GM04503 (cell line): ENCODE measurements at regions not wholly inside any gene's neighbourhood (a gene's known extent, or its start where the extent isn't known, plus 50 kb on each side); places are given as distances from the start of the nearest gene placed in this dataset.

Experiments
- DNase-seq: peaks from one replicate; pipeline ENCODE4 v3.0.0-alpha.2; 2012; ENCODE audit warnings: low read depth

DNA sequence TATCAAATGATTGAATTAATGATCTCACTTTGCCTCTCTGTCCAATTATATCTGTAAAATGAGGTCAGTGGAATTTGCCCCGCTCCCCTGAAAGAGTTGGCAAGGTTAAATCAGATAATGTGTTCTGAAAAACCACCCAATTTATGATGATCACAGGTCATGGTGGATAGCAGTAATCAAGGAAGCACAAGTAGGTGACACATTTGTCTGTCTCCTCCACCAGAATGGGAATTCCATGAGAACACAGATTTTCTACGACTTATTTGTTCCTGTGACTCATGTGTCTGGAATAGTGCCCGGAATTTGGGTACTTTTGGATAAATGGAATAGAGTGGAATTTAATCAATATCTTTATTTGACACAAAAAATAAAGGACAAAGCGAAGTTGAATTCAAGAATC lies 220.9 kb upstream of the SUCLG2 start:
- no peak for DNase-seq

DNA sequence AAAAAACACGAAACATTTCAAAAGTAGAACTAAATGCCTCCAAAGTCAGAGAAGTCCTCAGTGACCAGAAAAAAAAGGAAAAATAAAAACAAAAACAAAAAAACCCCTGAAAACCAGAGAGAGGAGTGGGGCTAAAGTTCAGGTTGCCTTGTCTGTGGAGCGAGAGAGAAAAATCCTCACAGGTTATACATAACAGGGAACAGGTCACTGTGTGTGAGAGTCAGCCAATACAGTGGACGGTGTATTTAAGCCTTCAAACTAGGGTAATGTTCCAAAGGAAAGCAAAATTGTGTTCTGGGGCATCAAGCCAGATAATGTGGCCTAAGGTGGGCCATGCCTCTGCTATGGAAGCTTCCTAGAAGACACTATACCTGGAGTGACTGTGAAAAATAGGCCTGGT lies 216.1 kb upstream of the SUCLG2 start:
- no peak for DNase-seq

DNA sequence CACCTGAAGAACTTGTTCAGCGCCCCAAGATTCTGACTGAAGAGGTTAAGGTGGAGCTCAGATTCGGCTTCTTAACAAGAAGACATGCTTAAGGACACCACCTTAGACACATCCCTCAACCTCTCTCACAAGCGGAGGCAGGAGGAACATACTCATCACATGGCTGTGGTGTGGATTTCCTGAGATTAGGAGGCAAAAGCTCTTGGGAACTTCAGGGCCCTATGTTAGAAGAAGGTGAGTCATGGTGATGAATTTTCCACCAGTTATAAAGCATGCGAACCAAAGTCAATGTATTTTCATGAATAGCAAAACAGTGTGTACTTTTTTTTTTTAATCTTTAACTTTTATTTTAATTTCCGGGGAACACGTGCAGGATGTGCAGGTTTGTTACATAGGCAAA lies 212.2 kb upstream of the SUCLG2 start:
- DNase-seq: no peak

DNA sequence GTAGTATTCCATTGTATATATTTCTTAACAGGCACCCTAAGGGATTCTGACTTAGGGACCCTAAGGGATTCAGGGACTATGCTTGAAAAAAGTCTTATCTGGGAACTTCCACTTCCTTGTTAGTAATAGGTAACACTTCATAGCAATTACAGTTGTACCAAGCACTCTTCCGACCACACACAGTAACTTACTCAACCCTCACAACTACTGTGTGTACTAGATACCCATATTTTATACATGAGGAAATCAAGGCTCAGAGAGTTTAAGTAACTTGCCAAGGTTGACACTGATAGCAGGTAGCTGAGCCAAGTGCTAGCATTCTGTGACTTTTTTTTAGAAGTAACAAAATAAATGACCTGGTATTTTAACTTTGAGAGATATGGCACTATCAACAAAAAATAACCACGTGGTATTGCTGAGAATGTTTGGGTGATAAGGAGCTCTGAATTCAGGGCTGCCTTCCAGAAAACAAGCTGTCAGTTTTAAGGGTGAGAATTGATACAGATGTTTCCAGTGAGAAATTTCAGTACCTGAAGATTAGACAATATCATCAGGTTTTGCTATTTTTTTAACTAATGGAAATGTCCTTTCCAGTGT lies 210.3 kb upstream of the SUCLG2 start:
- DNase-seq: no peak

DNA sequence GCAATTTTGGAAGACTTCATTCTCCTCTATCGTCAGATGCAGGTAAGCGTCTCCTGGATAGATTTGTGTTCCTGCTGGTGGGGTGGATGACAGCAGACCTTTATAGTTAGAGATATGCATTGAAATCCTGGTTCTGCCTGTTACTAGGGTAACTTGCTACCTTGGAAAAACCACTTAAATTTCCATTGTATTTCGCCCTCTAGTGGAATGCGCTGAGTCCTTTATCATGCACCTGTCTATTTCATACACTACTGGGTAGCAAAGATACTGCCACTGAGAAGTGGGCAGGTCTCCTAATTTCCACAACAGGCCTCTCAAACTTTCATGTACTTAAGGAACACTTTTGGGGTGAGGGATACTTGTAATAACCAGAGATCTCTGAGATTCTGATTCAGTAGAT lies 209.5 kb upstream of the SUCLG2 start:
- no peak for DNase-seq

DNA sequence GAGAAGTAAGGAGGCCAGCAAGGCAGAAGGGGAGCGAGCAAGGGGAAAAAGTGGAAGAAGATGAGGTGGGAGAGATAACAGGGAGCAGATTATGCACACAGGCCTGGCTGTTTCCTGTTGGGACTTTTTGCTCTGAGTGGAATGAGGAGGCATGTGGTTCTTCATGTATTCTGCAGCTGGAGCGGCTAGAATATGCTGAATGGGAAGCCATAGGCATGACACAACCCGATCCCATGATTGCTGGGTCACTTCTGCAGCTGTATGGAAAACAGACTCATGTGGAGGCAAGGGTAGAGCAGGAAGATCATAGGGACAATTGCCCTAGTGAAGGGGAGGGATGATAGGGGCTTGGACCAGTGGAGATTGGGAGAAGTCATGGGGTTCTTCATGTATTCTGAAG lies 206.0 kb upstream of the SUCLG2 start:
- no peak for DNase-seq

DNA sequence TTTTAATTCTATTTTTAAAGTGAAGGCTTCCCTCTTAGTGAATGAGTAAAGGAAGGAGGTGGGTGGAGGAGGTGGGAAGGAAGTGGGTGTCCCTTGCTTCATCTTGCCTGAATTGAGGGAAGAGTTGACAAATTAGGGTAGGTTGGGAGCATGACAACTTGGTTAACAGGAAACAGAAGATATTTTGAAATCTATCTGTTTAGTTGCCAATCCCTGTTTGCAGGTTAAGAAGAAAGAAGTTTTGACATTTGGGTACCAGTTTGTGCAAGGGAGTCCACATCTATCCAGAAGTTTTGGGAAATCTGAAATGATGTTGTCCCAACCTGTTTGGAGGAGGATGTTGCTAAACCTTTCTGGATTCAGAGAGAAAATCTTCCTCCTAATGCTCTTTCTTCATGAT lies 204.1 kb upstream of the SUCLG2 start:
- DNase-seq: no peak

DNA sequence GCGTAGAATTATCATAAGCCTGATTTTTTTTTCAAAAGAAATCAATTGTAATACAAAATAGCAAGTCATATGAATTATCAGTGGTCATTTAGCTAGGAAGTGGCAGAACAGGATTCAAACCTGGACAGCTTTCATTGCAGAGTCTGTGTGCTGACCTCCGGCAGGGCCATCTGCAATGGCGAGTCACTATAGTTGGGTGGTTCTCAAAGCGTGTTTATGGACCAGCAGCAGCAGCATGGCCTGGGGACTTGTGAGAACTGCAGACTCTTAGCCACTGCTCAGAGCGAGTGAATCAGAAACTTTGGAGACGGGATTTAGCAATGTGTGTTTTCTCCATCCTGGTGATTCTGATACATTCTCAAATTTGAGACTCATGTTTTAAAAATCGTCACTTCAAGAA lies 202.3 kb upstream of the SUCLG2 start:
- DNase-seq: no peak

DNA sequence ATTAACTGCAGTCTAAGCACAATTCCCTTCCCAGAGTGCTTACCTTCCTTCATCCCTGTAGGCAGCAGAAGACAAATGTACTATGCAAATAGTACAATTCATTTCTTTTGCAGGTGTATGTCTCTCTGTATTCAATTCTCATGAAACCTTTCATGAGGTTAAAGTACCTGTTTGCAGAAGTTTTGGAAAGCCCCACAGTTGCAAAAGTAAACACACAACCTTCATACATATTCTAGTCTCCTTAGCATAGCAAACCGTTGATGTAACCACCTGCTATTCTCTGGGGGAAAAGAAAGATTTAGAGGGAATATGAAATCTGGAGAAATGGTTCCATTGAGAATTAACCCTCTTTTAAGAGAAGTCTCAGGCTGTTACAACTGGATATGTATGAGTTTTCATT lies 200.3 kb upstream of the SUCLG2 start:
- no peak for DNase-seq

DNA sequence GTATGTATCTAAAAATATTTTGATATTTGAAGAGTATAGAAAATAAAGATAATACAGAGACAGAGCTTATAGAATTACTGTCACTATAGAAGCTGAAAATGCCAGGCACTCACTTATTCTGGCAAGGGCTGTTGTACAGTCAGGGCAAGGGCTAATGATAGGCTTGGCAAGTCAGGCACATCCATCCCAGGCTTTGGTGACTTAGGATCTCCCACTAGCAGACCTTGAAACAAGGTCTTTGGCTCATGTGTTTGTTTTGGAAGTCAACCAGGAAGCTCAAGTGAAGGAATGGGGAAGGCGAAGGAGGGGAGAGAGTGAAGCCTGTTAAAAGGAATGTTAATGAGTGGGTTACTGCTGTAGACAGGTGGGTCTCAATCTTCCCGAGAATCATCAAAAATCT lies 199.1 kb upstream of the SUCLG2 start:
- DNase-seq: no peak

DNA sequence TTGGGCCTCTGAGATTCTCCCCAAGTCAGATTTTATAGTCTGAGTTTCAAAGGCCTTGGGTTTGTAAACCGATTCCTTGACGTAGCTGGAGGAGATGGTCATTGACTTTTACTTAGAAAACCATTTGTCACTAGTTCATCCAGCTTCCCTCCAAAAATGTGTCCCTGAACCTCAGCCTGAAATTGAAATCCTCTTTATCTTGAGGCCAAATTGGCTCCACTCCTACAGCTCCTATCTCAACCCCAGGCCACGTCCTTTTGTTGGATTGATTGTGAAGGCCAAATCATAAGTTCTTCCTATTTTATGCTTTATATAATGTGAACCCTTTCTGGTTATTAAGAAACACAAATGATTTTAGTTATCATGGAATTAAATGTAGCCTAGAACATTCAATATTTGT lies 193.9 kb upstream of the SUCLG2 start:
- DNase-seq: no peak

DNA sequence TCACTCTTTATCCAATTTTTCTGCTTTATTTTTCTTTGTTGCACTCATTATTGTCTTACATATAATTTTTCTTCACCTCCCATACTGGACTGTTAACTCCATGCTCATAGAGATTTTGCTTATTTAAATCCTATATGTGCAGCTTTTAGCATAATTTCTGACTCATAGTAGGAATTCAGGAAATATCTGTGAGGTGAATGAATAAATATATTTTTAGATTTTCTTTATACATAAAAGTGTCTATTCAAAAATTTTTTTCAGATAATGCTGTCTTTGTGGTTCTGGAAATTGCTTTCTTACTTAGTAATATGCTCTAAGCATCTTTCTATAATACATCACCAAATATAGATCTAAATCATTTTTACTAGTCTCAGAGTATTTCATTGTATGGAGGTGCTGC lies 191.8 kb upstream of the SUCLG2 start:
- no peak for DNase-seq

DNA sequence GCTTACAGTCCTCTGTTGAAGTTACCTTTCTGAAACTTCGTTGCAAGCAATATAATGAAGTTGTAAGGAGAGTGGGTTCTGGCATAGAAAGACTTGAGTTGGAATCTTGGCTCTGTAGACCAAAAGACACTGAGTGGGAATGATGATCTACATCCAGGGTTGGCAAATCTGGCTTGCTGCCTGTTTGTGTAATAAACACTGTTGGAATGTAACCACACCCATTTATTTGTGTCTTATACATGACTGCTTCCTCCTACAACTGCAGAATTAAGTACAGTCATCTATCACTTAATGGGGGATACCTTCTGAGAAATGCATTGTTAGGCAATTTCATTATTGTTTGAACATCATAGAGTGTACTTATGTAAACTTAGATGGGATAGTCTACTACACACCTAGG lies 178.4 kb upstream of the SUCLG2 start:
- DNase-seq: no peak

DNA sequence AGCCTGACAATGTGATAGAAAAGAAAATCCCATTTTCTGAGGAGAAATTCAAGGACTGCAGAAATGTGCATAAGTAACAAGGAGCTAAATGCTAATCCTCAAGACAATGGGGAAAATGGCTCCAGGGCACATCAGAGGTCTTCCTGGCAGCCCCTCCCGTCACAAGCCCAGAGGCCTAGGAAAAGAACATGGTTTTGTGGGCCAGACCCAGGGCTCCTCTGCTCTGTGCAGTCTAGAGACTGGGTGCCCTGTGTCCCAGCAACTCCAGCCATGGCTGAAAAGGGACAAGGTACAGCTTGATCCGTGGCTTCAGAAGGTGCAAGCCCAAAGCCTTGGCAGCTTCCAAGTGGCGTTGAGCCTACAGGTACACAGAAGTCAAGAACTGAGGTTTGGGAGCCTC lies 176.8 kb upstream of the SUCLG2 start:
- DNase-seq: no peak

DNA sequence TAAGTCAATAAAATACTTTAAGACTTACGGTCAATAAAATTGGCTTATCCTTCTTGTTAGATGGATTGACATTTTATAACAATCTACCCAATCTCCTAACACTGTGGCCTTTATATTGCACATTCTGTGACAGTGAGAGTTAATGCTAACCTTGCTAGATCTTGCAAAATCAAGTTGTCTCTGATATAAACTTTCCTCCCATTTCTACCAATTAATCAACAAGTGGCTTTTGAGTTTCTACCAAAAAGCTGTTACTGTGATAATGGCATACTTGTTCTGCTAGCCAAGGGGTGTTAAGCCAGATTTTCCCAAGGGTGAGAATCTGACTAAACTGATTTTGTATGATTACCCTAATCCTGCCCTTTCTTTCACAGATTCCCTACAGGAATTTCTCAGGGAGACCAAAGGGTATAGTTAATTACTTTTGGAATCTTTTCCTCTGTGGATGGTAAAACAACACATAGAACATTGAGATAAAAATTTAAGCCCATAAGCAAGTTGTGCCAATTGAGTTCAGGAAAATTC lies 174.1 kb upstream of the SUCLG2 start:
- DNase-seq: no peak

DNA sequence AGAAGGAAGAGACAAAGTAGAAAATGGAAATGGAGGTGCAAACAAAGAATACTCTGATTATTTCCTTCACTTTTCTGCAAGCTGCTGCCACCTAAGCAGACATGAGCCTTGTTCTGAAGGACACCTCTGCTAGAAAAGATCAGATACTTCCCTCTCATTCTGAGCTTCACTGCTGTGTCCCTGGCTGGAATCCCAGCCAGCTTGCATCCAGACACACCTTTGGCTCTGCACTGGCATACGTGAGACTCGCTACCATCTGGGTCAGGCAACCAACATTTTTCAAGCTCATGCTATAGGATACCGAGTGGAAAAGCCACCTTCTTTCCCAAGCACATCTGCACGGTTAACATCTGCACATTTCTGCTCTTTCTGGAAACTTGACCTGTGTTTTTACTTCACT lies 166.7 kb upstream of the SUCLG2 start:
- DNase-seq: no peak

DNA sequence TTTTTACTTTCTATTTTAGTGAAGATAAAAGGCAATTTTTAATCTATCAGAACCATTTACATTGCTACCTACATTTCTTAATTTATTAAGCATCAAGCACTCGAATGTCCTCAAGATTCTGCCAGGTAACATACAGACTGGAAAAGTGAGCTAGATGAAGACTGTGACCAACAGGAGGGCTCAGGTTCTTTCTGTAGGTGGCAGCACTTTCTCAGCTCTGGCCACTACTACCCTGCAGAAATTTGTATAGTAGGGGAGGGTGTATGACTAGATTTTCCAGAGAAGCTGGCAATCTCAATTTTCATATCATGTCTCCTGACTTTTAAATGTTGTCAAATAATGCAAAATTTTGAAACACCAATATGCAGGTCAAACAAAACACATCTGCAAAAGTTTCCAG lies 165.0 kb upstream of the SUCLG2 start:
- DNase-seq: no peak

DNA sequence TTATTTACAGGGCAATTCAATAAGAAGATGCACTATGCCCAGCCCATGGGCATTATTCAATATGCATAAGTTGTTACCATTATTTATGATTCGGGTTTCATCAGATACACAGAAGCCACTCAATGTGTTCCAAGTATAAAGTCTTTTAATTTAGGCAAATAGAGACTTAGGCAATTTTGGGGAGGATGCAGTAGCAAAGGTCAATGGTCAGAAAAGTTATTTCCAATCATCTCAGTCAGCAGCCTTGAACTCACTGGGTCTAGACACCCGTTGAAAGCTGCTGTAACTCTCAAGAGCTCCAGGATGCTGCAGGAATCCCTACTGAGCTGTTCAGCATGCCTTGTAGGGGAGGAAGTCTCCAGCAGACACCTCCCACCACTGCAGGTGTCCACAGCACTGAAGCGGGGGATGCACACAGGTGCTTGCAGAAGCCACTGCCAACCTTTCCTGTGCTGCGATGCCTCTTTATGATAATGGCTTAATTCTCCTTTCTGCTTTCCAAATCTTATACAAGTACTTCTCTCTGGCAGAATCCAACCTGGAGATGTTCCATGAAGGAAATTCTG lies 155.0 kb upstream of the SUCLG2 start:
- no peak for DNase-seq

DNA sequence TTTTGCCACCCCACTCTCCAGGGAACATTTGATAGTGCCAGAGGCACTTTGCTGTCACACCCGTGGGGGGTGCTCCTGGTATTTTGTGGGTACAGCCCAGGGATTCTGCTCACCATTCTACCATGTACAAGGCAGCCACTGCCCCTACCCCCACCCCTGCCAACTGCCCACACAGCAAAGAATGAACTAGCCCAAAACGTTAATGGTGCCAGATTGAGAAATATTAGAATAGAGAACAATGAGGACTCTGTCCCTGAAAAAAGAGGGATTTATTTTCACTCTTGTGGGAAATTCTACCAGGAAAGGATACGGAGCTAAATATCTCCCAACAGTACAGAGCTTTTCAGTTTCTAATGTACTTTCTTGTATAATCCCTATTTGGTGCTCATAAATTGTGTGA lies 154.5 kb upstream of the SUCLG2 start:
- DNase-seq: no peak

DNA sequence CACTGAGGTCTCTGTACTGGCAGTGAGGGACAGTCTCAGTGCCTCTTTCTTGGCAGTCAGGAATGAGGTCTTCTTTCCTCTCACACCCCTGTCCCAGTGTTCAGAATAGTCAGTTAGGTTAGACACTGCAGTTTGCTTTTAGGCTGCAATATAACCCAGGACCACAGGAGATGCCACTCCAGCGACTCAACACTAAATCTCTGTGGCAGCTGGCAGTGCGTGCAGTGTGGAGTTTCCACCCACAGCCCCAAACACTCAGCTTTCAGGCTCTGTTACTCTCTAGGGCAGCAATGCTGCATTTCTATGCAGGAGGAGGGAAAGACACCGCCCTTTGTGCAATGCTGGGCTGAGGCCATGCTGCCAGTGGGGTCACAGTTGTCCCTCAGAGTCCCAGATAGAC lies 150.2 kb upstream of the SUCLG2 start:
- DNase-seq: no peak

DNA sequence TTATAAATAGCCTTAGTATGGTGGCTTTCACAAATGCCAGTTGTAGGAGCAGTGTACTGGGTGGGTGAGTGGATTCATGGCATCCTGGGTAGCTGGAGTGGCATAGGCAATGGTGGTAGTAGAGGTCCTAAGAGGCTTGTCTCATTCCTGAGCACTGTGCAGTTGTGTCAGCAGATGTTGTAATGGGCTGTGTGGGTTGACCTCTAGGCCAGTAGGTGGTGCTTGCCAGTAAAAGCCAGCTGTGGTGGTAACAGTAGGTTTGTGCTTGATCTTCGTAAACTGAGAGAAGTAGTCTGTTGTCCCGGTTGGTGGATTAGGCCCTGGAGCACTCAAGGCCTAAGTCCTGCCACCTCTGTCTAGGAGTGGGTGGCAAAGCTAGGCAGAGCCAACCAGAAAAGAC lies 149.7 kb upstream of the SUCLG2 start:
- DNase-seq: no peak

DNA sequence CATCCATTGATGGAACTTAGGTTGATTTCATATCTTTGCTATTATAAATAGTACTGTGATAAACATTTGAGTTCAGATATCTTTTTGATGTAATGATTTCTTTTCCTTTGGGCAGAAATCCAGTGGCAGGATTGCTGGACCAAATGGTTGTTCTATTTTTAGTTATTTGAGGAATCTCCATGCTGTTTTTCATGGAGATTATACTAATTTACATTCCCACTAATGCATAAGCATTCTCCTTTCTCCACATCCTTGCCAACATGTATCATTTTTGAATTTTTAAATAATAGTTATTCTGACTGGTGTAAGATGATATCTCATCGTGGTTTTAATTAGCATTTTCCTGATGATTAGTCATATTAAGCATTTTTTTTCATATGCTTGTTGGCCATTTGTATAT lies 144.0 kb upstream of the SUCLG2 start:
- DNase-seq: no peak

DNA sequence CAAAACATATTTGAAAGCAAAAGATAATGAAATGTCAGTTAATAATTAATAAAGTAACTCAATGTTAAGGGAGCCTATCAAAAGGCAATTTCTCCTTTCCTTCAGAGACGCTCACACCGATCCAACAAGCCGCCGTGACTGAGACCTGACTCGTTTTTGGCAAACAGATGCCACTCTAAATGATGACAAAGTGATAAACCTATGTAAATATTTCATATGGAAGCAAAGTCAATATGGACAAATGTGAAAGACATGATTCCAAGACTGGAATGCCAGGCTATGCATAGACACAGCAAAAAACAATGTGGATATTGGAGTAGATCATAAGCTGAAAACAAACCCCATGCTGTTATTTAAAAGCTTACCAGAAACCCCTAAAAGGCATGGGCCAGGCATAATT lies 137.2 kb upstream of the SUCLG2 start:
- no peak for DNase-seq

DNA sequence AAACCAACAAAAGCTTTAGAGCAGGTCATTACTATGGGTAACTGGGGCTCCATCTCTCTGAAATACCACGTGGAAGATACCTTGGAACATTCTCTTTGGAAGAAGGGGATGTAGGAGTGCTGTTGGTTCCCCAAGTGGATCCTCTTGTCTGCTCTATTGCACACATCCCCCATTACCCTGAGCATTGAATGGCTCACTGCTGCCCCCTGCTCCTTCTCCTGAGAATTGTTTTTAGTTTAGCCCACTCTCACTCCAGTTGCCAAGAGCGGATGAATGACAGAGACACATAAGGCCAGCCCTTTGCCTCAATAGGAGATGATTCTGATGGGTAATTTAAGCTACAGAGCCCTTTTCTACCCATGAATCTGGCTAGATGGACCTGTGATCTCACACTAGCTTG lies 135.6 kb upstream of the SUCLG2 start:
- DNase-seq: peak; percentile 6

DNA sequence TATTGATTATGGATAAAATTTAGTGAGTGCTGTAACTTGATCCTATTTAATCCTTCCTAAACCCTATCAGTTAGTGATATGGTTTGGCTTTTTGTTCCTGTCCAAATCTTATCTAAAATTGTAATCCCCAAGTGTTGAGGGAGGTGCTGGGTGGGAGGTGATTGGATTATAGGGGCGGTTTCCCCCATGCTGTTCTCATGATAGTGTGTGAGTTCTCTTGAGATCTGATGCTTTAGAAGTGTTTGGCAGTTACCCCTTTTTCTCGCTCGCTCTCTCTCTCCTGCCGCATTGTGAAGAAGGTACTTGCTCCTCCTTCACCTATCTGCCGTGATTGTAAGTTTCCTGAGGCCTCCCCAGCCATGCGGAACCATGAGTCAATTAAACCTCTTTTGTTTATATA lies 134.0 kb upstream of the SUCLG2 start:
- DNase-seq: no peak
